ENCODE measurements at regions not wholly inside any gene's neighbourhood (a gene's known extent, or its start where the extent isn't known, plus 50 kb on each side); places are given as distances from the start of the nearest gene placed in this dataset.

DNA sequence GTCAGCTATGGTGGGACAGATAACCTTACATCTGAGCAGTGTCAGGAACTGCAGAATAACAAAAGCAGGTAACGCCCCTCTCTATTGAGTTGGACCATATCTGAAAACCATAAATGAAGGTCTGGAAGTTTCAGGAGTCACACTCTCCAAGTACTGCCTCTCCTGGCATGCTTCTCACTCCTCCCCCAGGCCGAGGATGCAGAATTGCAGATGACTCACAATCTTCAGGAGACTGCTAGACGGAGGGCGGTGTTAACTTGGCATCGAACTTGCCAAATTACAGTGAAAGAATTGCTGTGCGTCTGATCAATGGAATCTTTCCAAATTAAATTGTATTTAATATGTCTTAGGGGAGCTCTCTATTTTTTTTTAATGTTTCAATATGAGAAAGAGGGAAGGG lies 67.1 kb upstream of the TRIM2 start:
- DNase-seq (ENCODE audit: low read depth in 2 of 2, low spot score in 1 of 2) = no peak

DNA sequence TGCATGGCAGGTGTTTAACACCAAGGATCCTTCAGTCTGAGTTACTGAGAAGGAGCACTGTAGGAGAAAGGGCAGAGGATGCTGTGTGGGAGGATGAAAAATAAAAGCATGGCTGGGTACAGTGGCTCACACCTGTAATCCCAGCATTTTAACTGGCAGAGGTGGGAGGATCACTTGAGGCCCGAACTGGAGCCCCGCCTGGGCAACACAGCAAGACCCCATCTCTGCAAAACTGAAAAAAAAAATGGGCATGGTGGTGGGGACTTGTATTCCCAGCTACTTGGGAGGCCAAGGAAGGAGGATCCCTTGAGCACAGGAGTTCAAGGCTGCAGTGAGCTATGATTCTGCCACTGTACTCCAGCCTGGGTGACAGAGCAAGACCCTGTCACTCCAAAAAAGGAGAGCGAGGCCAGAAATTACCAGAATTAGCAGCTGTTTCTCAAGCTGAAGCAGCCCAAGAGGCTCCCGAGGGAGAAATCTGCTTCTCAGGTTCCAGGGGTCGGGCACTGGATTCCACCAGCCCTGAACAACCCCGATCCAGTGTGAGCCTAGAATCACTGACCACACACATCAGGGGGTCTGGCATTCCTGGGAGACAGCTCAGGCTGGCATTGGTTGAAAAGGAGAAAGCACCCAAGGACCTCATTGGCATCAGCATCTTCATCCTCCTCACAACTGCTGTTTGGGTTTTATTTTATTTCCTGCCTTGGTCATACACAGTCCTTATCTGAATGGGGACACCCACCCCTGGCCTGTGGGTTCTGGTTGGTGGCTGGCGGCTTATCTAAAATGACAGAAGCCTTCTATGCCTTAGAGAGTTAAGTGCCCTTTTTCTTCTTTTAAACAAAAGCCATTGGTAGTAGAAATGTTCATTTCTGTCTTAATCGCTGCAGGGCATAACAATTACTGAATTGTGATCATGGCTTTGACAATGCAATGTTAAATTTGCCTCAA lies 66.3 kb upstream of the TRIM2 start:
- no peak for DNase-seq (ENCODE audit: low read depth in 2 of 2, low spot score in 1 of 2)

DNA sequence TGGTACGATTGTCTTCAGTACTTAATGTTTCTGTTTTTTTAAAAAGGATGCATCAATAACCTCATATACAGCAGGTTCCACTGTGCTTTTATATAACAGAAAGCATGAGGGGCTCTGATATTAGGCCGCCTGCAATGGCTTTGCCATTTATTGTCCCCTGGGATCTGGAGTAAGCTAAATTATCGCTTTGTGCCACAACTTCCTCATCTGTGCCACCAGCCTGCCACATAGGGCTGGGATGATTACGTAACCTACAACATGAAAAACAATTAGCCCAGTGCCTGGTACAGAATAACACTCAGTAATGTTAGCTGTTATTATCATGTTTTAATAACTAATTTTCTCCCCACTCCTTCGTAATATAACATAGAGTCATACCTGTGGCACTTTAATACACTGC lies 65.5 kb upstream of the TRIM2 start:
- no peak for DNase-seq (ENCODE audit: low read depth in 2 of 2, low spot score in 1 of 2)

DNA sequence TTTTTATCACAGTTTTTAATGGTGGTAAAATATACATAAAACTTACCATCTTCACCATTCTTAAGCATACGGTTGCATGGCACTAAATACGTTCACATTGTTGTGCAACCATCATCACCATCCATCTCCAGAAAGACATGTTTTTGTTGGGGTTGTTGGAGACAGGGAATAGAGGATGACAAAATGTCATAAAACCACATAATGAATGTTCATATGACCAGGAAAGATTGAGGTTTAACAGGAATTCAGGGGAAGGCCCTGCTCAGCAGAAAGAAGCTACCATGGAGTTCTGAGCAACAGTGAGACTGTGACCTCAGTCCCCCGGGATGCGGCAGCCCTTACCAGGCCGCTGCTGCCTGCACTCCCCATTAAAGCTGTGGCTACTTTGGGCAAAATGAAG lies 63.9 kb upstream of the TRIM2 start:
- DNase-seq (ENCODE audit: low read depth in 2 of 2, low spot score in 1 of 2) = no peak

DNA sequence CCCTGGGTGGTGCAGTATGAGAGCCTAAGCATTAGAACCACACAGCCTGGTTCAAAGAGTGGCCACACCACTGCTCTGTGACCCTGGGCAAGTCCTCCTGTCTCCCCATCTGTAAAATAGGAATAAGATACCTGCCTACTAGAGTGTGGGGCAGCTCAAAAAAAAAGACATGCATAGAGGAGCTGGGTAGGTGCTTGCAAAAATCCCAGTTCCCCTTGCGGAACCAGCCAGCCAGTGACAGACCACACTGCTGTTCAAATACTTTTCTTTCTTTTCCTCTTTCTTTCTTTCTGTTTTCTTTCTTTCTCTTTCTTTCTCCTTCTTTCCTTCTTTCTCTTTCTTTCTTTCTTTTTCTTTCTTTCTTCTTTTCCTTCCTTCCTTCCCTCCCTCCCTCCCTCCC lies 63.0 kb upstream of the TRIM2 start:
- no peak for DNase-seq (ENCODE audit: low read depth in 2 of 2, low spot score in 1 of 2)

DNA sequence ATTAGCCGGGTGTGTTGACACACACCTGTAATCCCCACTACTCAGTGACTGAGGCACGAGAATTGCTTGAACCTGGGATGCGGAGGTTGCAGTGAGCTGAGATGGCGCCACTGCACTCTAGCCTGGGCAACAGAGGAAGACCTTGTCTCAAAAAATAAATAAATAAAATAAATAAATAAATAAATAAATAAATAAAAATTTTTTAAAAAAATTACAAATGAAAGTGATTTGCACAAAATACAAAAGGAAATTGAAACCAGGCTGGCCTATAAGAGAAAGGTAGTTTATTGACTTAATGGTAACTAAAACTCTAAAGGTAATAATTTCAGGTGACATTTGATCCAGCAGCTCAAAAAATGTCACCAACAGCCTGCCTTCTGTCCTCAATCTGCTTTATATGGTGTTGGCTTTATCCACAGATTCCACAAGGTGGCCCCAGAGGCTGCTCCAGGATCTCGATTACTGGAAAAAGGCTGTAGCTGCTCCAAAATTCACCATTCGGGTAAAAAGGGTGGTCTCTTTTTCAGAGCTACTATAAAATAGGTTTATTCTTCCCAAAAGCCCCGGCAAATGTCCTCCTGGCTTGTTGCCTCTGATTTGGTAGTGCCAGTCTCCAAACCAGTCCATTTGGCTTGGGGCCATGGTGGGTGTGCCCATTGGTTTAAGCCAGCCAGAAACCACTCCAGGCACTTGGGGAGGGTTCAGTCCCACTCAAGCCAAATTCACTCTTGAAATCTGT lies 61.4 kb upstream of the TRIM2 start:
- no peak for DNase-seq (ENCODE audit: low read depth in 2 of 2, low spot score in 1 of 2)

DNA sequence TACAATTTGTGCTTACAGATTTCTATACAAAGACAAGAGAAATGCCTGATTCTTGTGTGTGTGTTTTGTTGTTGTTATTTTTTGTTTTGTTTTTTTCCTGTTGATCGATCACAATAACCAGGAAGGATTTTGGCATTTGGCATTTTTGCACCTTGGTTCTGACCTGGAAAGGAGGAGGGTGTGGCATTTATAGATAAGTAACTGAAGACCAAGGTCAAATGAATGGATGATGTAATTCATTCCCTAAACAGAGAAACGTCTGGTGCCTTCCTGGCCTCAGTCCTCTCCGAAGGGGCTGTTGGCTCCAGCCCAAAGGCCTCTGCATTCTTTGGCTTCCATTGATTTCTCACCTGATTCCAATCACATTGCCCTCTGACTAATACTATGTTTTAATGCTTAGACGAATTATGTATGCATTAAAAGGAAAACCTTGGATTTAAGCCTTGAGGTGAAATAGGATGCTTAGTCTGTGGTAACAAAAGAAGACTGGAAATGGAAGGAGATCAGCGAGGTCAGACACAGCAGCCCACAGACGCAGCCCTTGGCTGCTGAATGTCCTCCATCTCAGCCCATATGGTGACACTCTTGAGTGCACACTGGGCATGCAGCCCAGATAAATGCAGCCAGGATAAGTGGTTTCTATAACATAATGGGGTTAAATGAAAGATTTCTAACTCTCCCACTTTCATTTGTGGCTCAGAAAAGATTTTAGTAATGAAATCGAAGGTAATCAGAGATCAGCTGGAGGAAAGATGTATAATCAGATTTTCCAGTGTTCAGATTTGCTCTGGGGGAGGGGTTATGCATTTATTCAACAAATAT lies 60.5 kb upstream of the TRIM2 start:
- DNase-seq (ENCODE audit: low read depth in 2 of 2, low spot score in 1 of 2) = no peak

DNA sequence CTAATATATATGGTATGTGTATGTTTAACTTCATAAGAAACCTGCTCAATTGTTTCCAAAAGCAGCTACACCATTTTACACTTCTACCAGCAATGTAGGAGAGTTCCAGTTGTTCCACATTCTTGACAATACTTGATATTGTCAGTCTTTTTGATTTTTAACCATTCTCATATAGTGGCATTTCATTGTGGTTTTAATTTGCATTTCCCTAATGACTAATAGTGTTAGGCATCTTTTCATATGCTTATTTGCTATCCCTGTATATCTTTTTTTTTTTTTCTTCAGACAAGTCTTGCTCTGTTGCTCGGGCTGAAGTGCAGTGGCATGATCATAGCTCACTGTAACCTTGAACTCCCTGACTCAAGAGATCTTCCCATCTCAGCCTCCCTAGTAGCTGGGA lies 58.2 kb upstream of the TRIM2 start:
- DNase-seq (ENCODE audit: low read depth in 2 of 2, low spot score in 1 of 2) = no peak

DNA sequence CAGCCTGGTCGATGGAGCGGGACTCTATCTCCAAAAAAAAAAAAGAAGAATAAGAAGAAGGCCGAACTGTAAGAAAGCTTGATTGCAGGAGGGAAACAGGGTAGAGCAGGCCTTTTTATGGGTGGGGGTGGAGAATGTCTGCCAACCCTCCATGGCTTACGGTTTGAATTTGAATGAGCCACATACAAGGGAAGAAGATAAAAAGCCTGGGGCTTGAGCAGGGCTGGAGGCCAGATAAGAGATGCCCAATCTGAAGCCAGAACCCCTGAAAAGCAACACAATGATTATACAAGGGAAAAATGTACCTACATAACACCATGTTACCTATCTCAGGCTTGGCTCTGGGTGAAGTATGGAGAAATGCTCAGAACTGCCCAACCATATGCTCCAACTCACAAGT lies 57.3 kb upstream of the TRIM2 start:
- no peak for DNase-seq (ENCODE audit: low read depth in 2 of 2, low spot score in 1 of 2)

DNA sequence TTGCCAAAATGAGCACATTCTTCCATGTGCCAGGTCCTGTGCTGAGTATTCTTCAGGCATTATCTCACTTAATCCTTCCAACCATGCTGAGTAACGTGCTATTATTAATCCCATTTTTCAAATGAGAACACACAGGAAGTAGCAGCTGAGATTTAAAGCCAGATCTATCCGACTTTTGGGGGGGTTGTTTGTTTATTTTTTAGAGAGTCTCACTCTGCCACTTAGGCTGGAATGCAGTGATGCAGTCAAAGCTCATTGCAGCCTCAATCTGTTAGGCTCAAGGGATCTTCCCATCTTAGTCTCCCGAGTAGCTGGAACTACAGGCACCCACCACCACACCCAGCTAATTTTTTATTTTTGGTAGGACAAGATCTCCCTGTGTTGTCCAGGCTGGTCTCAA lies 55.5 kb upstream of the TRIM2 start:
- DNase-seq (ENCODE audit: low read depth in 2 of 2, low spot score in 1 of 2) = no peak

DNA sequence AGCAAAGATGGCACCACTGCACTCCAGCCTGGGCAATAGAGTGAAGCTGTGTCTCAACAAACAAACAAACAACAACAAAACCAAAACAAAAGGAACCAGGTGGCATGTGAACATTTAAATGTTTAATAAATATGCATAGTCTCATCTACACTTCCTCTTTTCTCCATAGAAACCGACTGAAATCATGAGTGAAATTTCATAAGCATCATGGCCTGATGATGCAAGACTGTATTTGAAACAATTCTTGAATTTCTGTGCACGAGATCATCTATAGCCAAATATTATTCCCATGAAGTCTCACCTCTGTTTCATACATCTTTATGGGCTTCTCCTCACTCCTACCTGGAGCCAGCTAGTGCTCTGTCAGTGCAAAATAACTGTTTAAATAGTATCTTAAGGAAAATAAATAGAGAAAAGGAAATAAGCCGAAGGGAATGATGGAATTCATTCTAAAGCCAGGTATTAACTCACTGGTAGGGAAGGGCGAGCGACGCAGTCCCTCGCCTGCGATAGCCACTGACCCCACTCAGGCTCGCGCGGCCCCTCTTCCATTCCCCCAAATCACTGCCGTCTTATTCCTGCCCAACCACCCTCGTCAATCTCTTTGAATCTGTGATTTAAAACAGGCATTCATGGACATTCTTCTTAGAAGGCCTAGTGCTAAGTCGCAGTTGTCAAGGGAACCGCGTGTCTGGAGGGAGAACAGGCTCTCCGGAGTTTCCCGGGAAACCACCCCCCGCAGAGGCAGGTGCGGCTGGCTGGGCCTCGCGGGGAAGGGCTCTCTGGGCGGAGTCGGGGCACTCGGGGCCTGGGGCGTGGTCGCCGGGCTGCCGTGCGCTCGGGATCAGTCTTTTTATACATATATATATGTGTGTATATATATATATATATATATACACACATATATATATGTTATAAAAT lies 52.4 kb upstream of the TRIM2 start:
- DNase-seq (ENCODE audit: low read depth in 2 of 2, low spot score in 1 of 2) = no peak

DNA sequence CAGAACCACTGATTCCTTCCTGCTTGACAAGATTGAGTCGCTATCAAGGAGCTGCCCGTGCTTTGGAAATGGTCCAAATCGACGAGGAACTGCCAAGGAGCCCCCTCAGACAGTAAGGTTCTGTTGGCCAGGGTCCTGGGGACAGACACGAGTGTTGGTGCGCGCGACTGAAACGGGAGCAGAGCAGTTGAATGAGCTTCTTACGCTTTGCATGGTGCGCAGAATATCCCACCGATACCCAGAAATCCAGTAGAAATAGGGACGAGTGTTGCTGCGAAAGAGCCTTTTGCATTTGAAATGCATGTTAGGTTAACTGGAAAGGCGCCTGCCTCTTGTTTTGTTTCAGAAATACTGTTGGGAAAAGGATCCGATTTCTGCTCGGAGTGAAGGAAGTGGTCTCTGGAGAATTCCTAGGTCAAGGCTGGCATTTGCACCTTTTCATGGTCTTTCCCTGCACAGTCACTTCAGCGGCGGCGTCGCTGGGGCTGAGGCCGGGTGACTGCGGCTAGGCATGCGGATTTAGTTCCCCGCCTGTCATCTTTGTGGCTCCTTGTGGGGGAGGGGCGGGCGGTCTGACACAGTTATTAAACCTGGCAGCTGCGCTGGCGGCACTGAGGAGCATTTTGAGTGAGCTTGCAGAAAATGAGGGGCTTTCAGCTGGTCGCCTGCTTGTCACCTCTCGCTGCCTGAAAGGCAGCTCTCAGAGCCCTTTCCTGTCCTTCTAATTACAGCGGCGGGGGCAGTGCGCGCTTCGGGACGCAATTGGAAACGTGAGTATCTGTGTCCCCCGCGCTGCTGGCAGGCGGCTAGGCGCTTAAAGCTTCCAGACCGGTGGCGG lies 51.5 kb upstream of the TRIM2 start:
- peak; percentile 30 for DNase-seq (ENCODE audit: low read depth in 2 of 2, low spot score in 1 of 2)

DNA sequence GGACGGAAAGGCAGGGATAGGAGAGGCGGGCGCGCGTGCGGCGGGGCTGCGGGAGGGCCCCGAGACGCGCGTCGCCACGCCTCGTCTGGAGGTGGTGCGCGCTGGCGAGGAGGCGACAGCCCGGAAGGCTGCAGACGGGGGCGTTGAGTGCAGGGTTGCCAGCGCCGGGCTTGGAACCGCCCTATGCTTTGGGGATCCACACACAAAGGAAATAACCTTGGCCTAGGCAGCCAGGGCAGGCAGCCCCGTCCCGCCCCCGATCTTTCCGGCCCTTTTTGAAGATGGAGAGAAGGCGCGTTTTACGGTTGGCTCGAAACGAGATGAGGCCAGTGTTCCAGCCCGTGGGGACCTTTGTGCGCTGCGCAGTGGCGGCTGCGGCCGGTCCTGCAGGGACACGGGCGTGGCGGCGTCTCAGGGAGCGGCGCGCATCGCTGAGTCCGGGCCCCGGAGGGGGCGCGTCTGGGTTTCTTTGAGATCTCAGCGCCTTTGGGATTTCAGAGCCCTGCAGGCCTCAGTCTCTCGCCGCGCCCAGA lies 50.8 kb upstream of the TRIM2 start:
- peak; percentile 28 to 55 for DNase-seq (ENCODE audit: low read depth in 2 of 2, low spot score in 1 of 2)

DNA sequence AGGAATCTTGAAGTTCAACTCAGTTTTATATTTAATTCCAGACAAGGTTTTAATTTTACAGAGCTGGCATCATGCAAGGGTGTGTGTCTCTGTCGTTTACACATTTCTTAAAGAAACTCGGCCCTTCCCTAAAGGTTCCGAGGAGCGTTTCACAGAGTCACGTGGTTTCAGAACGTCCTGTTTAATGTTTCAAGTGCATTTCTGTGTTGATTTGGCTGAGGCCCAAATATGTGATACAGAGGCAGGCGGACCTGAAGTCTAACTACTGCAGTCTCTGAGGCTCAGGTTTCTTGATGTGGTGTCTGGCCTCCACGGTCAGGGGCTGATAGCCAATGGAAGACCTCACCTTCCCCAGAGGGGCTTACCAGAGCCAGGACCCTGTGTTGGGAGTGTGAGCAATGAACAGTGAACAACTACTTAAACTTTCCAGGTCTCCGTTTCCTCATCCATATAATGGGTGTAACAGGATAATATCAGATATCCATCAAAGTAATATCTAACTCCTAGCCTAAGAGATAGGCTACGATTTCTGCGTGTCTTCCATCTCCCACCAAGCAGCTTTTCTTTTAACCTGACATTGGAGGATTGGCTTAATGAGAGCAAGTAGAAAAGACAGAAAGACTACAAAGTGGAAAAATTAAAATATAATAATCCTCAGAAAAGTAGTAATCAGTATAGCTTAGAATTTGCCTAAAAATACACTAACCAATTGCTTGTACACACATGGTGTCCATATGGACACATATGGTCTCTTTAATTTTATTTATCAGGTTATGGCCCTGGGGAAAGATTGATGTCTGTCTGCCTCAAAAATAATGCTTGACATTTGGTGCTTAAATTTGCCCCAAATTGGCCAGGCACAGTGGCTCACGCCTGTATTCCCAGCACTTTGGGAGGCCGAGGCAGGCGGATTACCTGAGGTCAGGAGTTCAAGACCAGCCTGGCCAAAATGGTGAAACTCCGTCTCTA lies 50.0 kb upstream of the TRIM2 start:
- DNase-seq (ENCODE audit: low read depth in 2 of 2, low spot score in 1 of 2) = no peak

Data from stimulated activated CD8-positive, alpha-beta memory T cell treated with anti-CD3 and anti-CD28 coated beads, Interleukin-4, amount 100 ng/mL, for 4 hours (primary cell).